Iris pigment epithelial cell (primary cell): ENCODE measurements at regions not wholly inside any gene's neighbourhood (a gene's known extent, or its start where the extent isn't known, plus 50 kb on each side); places are given as distances from the start of the nearest gene placed in this dataset.
A peak's percentile ranks its signal among the peaks of the same experiment; 100 is the strongest.

ENCODE experiments used
- DNase-seq: peaks from one replicate; pipeline ENCODE4 v3.0.0-alpha.2; 2011; ENCODE audit warnings: low read depth

DNA sequence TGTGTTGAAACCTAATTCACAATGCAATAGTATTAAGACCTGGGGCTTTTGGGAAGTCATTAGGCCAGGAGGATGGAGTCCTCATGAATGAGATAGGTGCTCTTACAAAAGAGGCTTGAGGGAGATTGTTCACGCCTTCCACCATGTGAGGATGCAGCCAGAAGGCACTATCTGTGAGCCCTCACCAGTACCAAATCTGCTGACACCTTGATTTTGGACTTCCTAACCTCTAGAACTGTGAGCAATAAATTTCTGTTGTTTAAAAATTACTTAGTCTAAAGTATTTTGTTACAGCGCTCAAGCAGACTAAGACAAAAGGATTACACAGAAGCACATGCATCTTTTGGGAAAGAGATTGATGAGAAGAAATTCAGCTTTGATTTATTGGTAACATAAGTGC lies 232.9 kb upstream of the NR4A3 start:
- DNase-seq: no peak

DNA sequence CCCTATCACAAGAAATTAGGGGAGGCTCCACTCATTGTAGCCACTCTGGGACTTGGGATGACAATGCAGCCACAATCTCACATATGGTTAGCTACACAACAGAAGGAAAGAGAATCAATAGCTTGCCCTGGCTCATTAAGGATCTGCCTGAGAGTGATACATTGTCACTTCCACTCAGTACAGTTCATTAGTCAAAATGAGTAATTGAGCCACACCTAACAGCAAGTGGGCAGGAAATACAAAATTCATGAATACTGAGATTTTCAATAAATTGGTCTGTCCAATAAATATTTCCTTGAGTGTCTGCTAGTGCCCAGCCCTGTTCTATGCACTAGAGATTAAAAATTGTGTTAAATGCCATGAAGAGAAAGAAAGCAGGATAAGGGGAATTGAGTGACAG lies 231.3 kb upstream of the NR4A3 start:
- no peak for DNase-seq

DNA sequence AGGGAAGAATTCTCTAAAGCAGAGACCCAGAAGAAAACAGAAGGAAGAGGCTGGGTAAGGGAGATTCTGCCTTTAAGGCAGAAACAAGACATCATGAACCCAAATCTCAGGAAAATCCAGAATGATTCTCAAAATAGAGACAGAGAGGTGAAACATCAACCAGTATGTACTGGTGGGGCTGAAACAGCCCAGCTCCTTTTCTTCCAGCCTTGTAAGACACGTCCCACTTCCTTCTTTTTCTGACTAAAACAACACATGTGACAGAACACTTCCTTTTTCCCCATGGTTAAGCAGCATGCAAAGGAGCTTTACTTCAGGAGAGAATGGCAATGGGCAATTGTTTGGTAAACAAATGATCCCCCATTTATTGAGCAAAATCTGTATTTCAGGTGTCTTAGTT lies 230.8 kb upstream of the NR4A3 start:
- DNase-seq: no peak

DNA sequence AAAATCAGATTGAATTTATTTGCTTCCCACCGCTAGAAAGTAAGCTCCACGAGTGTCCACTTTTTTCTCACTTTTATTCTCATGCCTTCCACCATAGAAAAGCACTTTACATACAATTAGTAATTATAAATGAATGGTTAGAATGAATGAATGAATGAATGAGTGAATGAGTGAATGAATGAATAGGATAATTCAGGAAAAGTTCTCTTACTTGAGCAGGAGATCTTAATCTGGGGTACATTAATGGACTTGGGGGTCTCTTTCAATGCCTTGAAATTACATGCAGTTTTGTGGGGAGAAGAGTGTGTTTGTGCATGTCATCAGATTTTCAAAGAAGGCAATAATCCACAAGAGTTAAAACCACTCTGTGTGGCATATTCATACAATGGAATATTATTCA lies 229.9 kb upstream of the NR4A3 start:
- DNase-seq: no peak

DNA sequence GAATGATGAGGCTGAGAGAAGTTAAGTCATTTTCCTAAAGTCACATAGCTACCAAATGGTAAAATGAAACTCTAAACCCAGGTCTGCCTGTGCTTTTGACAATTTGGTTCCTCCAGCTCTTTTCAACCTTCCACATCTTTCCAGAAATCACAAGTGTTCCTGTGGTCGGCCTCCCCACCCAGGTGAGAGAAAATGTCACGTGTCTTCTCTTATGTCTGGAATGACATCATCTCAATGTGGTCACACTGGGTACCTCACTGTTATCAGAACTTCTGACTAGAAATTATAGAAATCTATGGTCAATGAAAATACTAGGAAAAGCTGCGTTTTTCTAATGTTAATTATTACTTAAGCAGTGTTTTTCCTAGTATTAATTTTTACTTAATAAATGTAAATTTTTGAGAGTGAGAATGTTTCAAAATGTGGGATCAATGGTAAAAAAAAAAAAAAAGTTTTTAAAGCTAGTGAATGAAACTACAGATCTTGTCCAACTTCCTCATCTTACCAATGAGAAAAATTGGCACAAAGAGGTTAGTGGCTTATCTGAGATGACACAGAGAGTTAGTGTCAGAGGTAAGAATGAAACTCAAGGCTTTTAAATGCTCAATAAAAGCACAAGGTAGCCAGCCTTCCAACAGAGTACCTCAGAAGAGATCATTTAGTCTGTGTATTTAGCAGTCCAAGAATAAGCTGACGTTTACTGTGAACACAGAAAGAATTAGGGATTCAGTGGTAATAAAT lies 228.7 kb upstream of the NR4A3 start:
- DNase-seq: no peak

DNA sequence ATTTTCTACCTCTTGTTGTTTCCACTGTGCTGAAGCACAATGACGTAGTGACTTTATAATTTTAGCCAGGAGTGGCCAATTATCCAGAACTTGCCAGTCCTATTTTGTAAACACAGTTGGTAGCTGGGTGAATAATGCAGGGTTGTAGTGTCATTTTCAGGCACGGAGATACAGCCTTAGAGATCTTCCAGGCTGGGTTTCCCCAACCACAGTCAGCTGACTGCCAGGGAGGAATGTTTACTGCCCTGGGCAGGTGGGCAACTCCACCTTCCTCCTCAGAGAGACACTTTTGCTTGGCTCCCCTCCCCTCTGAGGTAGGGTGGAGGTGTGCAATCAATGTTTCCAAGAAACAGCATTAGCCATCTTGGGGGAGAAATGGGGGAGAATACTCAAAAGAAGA lies 228.1 kb upstream of the NR4A3 start:
- no peak for DNase-seq

DNA sequence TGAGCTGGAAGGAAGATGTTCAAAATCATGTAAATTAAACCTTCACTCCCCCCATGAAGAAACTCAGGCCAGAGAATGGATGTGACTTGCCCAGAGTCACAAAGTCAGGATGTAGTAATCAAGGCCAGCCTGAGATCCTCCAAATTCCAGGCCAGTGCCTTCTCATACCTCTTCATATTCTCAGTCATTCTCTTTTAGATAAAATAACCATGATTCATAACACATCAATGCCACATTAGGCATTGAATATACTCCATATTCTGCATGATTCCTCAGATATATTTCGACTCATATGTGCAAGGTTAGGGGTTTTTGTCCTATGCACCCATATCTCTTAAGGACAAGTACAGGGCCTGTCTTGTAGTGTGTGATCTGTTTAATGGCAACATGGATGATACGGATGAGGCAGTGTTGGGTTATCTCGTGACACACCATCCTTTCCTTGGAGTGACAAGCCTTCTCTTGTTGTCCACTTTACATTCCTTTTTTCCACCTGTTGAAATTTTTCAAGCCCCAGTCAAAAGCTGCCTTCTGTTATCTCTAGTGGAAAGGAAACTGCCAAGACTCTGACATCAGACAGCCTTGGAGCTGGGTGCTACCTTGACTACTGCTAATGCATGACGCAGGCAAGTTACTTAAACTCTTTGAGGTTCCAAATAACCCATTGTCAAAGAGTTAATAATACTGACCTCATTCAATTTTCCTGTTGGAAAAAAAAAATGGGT lies 227.5 kb upstream of the NR4A3 start:
- no peak for DNase-seq

DNA sequence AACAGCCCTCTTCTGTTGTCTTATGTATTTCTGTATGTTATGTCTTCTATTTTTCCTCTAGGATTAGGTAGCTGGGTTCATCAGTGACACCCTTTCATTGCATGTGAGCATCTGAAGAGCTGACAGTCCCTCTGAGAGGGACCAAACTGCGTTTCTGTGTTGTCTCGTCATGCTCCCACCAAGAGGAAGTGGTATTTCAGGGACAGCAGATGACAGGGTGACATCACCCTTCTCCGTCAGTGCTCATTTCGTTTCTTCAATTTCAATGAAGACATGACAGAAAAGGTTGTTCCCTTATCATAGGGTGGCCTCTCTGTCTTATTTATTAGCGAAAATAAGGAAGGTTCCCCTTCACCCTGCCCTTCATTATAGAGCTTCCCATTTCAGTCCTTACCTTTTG lies 225.9 kb upstream of the NR4A3 start:
- no peak for DNase-seq

DNA sequence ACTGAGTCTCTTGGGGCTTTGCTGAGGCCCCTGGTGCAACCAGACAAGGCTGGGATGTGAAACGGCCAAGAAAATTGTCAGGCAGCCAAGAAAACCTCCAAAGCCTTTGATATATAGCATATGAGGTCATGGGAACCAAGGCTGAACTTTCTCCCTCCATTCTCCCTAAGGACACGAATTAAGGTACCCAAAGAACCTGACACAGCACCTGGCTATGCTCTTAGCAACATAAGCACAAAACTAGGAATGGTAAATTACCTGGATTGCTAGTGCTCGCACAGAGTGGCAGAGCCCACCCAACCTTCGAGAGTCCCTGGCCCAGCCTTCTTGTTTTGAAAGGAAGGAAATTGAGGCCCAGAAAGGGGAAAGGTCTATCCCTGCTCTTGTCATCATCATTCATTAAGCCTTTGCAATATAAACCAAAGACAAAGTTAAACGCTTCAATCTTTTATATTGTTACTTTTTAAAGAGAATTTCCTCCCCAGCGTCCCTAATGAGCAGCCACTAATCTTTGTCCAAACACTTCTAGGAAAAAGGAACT lies 220.0 kb upstream of the NR4A3 start:
- peak; percentile 6 for DNase-seq

DNA sequence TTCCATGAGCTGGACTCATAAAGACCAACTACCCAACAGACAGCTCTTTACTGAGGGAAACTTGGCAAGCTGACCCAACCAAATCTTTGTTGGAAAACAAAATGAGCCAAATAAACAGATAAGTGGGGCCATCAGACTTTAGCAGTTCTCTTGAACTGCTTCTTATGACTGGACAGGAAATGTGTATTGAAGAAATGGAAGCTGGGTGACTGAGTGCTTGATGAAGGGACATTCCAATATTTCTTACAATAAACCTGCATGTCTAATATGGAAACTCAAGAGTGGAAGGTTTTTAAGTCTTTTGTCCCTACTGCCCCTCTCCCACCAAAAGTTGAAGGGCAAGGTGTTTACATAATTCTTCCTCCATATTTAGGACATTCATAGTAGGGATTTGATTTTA lies 218.8 kb upstream of the NR4A3 start:
- no peak for DNase-seq

DNA sequence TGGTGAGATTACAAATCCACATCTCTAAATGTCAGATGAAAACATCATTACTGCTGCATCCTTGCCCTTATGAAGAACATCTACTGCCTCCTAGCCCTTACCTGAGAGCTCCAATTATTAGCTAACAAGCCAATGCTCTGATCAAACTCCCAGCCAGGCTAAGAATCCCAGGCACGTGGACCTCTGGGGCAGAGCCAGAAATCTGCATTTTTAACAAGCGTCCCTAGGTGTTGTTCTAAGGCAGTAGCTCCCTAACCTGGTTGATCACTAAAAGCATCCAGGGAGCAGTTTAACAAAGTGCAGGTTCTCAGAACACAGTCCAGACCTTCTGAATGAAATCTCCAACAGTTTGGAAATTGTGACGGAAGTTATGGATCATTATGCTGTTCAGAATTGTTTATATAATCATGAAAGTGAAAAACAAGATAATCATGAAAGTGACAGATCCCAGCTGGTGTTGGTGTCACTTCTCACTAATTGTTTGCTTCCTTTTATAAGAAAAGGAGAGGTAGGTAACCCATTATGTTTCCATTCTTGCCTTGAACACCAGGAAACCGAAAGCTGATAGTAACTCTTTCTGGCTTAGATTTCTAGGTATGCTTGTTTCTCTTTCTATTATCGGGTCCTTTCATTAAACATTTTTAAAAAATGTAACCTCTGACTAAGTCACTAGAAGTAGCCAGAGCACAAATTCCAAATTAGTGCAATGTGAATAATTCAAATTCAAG lies 216.5 kb upstream of the NR4A3 start:
- no peak for DNase-seq

DNA sequence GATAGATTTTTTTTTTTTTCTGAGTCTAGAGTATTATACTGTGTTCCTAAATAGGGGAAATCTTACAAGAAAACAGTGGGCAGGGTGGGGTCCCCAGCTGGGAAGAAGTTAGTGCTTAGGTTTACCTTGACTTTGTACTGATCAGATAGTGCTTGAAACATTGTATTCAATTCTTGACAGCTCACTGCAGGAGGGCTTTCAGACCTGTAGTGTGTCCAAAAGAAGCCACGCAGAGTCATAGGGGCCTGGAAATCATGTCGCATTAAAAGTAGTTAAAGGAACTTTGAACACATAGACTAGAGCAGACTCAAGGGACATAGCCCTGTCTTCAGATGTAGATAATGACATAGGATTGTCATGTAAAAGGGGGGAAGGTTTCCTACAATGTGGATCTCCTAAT lies 215.4 kb upstream of the NR4A3 start:
- no peak for DNase-seq

DNA sequence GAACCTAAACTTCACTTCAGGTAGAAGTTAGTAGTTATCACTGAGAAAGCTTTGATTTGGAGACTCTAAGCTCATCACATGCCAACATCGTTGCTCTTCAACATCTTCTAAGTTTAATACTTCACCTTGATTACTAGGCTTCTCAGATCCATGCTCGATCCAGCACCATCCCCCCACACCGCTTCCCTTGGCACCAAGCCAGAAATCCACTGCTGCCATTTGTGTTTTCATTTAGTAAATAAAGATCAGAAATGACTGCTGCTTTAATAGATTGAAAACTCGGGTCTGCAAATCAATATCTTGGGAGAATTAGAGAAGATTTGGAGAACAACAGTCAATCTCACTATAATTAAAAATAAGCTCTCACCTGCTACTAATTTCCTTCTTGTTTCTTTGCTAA lies 214.7 kb upstream of the NR4A3 start:
- DNase-seq: no peak

DNA sequence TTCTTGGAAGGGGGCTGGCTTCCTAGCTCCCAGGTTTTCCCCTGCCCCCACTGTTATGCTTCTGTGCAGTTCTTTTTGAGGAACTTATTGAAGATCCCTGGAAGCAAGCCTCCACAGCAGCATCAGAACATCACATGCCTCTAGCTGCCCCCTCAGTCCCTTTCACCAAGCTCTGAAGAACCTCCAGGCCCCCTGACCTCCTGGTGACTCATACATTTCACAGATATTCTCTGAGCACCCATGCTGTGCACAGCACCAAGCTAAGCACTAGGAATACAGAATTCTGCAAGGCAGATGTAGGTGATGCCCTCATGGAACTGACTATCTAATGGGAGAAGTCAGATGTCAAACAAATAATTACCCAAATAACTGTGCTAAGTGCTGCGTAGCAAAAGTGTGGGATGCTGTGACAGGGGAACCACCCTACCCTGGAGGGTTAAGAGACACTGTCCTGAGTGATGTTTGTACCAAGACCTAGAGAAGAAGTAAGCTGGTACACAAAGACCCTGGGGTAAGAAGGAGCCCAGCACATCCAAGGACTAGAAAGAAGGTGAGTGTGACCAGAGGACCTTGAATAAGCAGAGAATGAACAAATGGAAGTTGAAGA lies 213.7 kb upstream of the NR4A3 start:
- DNase-seq: peak; percentile 25

DNA sequence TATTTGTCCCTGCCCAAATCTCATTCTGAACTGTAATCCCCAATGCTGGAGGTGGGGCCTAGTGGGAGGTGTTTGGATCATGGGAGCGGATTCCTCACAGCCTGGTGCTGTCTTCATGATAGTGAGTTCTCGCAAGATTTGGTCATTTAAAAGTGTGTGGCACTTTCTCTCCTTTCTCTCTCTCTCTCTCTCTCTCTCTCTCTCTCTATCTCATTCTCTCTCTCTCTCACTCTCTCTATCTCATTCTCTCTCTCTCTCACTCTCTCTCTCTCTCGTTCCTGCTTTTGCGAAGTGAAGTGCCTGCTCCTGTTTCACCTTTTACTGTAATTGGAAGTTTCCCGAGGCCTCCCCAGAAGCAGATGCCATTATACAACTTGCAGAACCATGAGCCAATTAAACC lies 207.3 kb upstream of the NR4A3 start:
- DNase-seq: no peak

DNA sequence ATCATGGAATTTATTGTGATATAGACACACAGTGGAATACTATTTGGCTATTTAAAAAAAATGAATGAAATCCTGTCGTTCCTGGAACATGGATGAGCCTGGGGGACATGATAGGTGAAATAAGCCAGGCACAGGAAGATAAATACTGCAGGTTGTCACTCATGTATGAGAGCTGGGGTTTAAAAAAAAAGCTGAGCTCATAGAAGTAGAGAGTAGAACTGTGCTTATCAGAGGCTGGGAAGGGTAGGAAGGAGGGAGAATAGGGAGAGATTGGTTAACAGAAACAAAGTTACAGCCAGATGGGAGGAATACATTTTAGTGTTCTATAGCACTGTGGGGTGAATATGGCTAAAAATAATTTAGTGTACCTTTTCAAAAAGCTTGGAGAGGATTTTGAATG lies 200.6 kb upstream of the NR4A3 start:
- DNase-seq: no peak

DNA sequence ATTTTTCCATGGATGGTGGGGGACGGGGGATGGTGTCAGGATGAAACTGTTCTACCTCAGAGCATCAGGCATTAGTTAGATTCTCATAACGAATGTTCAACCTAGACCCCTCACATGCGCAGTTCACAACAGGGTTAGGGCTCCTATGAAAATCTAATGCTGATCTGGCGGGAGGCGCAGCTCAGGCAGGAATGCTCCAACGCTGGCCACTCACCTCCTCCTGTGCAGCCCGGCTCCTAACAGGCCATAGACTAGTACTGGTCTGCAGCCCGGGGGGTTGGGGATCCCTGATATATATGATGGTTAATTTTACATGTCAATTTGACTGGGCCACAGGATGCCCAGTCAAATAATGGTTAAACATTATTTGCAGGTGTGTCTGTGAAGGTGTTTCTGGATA lies 199.0 kb upstream of the NR4A3 start:
- no peak for DNase-seq

DNA sequence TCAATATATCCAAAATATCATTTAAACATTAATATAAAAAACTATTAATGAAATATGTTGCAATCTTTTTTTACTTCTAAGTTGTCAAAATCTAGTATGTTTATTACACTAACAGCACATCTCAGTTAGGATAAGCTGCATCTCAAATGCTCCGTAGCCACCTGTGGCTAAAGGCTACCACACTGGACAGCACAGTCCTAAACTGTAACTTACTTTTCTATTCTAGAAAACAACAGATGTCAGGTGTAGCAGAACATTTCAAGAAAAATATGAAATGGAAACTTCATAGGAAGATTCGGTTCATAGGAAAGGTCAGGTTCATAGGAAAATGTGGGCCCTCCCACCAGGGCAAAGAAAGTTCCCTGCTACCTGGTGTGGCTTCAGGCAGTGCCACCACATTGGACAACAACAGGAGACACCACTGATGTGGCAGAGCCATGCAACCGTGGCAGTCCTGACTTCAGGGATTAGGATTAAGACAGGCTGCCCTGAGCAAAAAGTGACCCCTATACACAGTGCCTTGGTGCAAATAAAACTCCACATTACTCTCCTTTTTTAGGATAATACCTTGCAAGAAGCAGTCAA lies 197.8 kb upstream of the NR4A3 start:
- no peak for DNase-seq

DNA sequence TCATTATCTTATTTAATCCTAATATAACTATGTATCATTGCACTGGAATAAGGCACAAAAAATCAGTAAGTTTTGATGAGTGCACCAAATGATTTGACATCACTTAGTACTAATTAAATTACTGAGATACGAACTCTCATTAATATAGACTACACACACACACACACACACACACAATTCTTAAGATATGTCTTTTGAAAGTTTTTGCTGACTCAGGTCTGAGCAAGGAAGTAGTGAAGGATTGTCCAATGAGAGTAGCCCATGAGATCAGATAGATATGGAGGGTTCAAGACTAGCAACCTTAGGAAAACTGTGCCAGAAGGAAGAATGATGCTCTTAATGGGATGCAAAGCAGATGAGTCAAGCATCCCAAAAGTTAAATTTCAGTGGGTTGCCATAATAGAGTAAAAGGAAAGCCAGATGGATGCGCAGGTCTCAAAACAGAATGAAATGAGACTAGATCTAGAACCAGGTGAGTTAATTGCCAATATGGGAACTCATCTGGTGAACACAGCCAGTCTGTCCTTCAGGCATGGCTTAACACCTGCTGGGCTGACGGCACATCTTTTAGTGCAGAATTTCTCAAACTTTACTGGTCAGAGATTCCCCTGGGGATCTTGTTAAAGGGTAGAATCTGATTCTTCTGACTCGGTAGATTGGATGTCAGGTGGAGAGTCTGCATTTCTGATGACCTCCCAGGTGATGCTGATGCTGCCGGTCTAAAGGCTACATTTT lies 197.0 kb upstream of the NR4A3 start:
- DNase-seq: no peak

DNA sequence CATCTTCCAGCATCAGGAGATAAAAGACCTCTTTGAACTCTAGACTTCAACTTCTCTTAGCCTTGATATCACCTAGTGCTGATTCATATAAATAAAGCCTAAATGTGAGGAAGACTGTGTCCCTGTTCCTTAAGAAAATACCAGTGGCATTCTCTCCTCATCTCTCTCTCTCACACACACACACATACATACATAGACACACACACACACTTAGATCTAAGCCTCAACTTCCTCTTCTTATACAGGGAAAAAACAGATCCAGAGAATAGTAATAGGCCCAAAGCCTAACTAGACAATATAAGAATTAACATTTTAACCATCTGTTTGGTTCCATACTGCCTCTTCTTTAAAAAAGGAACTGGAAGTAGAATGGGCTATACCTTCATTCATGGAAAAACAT lies 195.3 kb upstream of the NR4A3 start:
- no peak for DNase-seq

DNA sequence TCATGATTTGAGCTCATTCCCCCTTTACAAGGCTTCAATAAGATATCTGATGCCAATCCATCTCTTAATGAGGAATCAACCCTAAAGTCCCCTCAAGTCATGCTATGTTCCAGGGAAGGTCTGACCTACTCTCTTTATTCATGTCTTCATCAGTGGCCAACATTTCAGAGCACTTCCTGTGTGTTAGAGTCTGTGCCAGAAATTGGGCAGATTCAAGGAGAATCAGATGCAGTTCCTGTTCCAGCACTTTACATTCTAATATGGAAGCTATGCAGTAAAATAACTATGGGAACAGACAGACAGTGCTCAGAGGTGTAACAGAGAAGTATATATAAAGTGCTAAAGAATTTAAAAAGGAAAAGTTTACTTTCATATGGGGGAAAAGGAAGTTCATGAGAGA lies 193.4 kb upstream of the NR4A3 start:
- DNase-seq: no peak
